NT2/D1 (cell line): ENCODE measurements at regions not wholly inside any gene's neighbourhood (a gene's known extent, or its start where the extent isn't known, plus 50 kb on each side); places are given as distances from the start of the nearest gene placed in this dataset.

Source experiments
- SUZ12 ChIP-seq: IDR thresholded peaks from 2 replicates; pipeline ENCODE4 v1.6.1; 2011; ENCODE audit not compliant: insufficient read length, insufficient read depth; ENCODE audit errors: extremely low read depth
- YY1 ChIP-seq: IDR thresholded peaks from 2 replicates; pipeline ENCODE4 v1.6.1; 2011; ENCODE audit not compliant: insufficient read length, insufficient read depth
- ZNF274 ChIP-seq: IDR thresholded peaks from 2 replicates; pipeline ENCODE4 v1.6.1; 2011; ENCODE audit warnings: mild to moderate bottlenecking, low read depth, low read length

DNA sequence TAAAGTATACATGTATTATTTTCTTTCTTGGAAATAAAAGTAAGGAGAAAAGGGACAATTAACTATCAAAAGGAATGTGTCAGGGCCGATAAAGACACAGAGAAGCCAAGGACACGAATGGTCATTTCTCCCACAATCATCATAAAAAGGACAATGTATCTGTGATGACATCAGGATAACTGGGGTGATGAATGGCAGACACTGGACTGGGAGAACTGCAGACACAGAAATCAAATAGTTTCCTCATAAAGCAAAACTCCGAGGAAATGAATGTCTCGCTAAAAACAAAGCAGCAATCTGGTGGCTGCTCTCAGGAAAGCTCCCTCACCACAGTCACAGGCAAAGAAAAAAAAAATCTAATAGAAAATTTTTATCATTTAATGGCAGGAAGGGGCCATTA is 69.3 kb upstream of the NPY start:
- TF ChIP-seq SUZ12 (no peak), ZNF274 (no peak), YY1 (no peak)
